Esophagus squamous epithelium (tissue), 4 donors: ENCODE measurements at regions not wholly inside any gene's neighbourhood (a gene's known extent, or its start where the extent isn't known, plus 50 kb on each side); places are given as distances from the start of the nearest gene placed in this dataset.

Experiments
- POLR2A ChIP-seq, 4 donors: fragments of 450-650 bp; IDR thresholded peaks; one replicate each; pipeline ENCODE4 v1.6.1; 2017; ENCODE audit warnings: antibody characterized with exemption in 4 of 4, mild to moderate bottlenecking in 4 of 4, moderate library complexity in 3 of 4
- TF ChIP-seq, protein P1 (sequence below), 6 experiments: fragments of 450-650 bp in 4 of 6; fragments of 200-600 bp in 2 of 6; sonication (generic) in 2 of 6; IDR thresholded peaks; one replicate each; pipeline ENCODE4 v1.5.1; 2016 to 2019; ENCODE audit warnings: antibody characterized with exemption in 6 of 6, mild to moderate bottlenecking in 4 of 6, moderate library complexity in 4 of 6

- TF ChIP-seq POLR2A (IDR thresholded peaks at IDR 0.05) = no peak
- TF ChIP-seq, protein P1, sequence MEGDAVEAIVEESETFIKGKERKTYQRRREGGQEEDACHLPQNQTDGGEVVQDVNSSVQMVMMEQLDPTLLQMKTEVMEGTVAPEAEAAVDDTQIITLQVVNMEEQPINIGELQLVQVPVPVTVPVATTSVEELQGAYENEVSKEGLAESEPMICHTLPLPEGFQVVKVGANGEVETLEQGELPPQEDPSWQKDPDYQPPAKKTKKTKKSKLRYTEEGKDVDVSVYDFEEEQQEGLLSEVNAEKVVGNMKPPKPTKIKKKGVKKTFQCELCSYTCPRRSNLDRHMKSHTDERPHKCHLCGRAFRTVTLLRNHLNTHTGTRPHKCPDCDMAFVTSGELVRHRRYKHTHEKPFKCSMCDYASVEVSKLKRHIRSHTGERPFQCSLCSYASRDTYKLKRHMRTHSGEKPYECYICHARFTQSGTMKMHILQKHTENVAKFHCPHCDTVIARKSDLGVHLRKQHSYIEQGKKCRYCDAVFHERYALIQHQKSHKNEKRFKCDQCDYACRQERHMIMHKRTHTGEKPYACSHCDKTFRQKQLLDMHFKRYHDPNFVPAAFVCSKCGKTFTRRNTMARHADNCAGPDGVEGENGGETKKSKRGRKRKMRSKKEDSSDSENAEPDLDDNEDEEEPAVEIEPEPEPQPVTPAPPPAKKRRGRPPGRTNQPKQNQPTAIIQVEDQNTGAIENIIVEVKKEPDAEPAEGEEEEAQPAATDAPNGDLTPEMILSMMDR (IDR thresholded peaks at IDR 0.05) = no peak
Observed at GRCh38 chr17:77274096-77274845, 133.5 kb downstream of the SEC14L1 start.
